ENCODE measurements at regions not wholly inside any gene's neighbourhood (a gene's known extent, or its start where the extent isn't known, plus 50 kb on each side); places are given as distances from the start of the nearest gene placed in this dataset.
"Not testable (repeated sequence)": the region's sequence is repeated elsewhere in the genome, so short reads cannot be mapped to it uniquely, and the experiment has no call there.

GRCh38 chrX:131394384-131394783 is 105.3 kb upstream of the IGSF1 start:
- TF ChIP-seq CTCF (IDR thresholded peaks at IDR 0.05; ENCODE audit: borderline replicate concordance, insufficient read depth, low read depth, low read length), result no peak

GRCh38 chrX:131397891-131398290 is 108.8 kb upstream of the IGSF1 start:
- no peak for TF ChIP-seq CTCF (IDR thresholded peaks at IDR 0.05; ENCODE audit: borderline replicate concordance, insufficient read depth, low read depth, low read length)
- H3K4me3 ChIP-seq (ENCODE audit: low read depth, low read length), result no peak overlapping the region

More at GRCh38 chrX:131394384-131394783, 105.3 kb upstream of the IGSF1 start:
- no peak overlapping the region for H3K4me3 ChIP-seq (ENCODE audit: low read depth, low read length)

- no peak for TF ChIP-seq CTCF (IDR thresholded peaks at IDR 0.05; ENCODE audit: borderline replicate concordance, insufficient read depth, low read depth, low read length)
- H3K4me3 ChIP-seq (ENCODE audit: low read depth, low read length), result no peak overlapping the region
Measured at GRCh38 chrX:131399678-131400428, 110.7 kb upstream of the IGSF1 start.

GRCh38 chrX:131402124-131402811 is 113.2 kb upstream of the IGSF1 start:
- no peak for TF ChIP-seq CTCF (IDR thresholded peaks at IDR 0.05; ENCODE audit: borderline replicate concordance, insufficient read depth, low read depth, low read length)
- H3K4me3 ChIP-seq (ENCODE audit: low read depth, low read length), result no peak overlapping the region

GRCh38 chrX:131405497-131405896 is 116.4 kb upstream of the IGSF1 start:
- peak; percentile 30; the same call in 1 of the 2 replicates for TF ChIP-seq CTCF (IDR thresholded peaks at IDR 0.05; ENCODE audit: borderline replicate concordance, insufficient read depth, low read depth, low read length)
- H3K4me3 ChIP-seq (ENCODE audit: low read depth, low read length), result no peak overlapping the region

GRCh38 chrX:131424895-131425294 is 119.0 kb upstream of the OR13H1 start:
- no peak for TF ChIP-seq CTCF (IDR thresholded peaks at IDR 0.05; ENCODE audit: borderline replicate concordance, insufficient read depth, low read depth, low read length)
- no peak overlapping the region for H3K4me3 ChIP-seq (ENCODE audit: low read depth, low read length)

- not testable (repeated sequence) for H3K4me3 ChIP-seq (ENCODE audit: low read depth, low read length)
Measured at GRCh38 chrX:131430465-131430864, 113.4 kb upstream of the OR13H1 start.
